ENCODE measurements at regions not wholly inside any gene's neighbourhood (a gene's known extent, or its start where the extent isn't known, plus 50 kb on each side); places are given as distances from the start of the nearest gene placed in this dataset.
A peak's percentile ranks its signal among the peaks of the same experiment; 100 is the strongest.

DNA sequence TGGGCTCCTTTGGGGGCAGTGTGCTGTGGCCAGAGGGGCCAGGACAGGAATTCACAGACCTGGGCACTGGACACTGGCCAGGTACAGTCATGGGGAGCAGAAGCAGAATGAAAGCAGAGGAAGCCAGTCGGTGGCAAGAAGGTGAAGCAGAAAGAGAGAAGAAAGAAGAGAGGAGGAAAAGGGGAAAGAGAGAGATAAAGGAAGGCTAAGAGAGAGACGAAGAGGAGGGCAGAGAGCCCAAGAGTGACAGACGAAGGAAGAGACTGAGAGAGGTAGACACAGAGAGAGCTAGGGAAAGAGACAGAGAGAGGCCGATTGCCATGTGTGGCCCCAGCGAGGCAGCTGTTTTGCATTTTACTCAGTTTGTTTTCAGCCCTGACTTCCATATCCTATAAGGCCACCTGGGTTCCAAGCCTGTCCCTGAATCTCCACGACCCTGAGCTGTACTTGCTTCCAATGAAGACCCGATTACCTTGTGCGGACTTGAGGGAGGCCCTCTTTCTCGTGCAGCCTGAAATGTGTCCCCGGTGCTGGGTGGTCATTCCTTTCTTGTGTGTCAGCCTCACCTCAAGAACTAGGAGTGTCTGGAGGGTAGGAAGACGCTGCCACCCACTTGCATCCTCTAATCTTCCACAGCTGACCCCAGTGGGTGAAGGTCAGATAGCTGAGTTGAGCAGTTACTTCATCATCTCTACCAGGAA lies 73.9 kb downstream of the LSM3 start:
- no peak for DNase-seq (ENCODE audit: extremely low spot score, insufficient read length, low read depth)
- no peak for FAIRE-seq

DNA sequence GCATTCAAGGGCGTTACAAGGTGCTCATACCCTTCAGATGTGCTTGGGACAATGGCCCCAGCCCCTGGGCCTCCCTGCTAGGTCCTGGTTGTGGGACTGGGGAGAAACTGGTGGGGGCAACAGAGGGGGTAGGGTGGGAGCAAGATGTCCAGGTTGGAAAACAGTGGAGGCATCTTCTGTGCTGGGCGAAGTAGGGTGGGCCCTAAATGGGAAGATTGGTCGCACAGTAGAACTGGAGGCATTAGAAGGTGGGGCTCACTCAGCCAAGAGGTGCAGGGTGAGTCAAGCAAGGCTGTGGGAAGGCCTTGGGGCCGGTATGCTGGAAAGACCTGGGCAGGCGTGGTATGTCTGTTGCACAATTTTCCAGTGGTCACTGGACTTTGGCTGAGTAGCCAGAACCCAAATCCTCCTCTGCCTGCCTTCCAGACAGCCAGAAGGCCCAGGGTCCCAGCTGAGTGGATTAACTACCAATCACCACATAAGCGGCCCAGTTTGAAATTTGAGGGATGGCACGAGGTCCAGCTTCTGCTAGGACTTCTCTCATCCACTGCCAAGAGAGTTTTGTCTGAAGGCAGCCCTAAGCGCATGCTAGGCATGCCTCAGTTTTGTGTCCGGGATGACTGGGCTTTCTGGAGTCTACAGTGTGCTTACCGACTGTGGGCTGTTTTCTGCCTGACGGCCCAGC lies 74.5 kb downstream of the LSM3 start:
- FAIRE-seq (no peak), DNase-seq (ENCODE audit: extremely low spot score, insufficient read length, low read depth) (no peak)

DNA sequence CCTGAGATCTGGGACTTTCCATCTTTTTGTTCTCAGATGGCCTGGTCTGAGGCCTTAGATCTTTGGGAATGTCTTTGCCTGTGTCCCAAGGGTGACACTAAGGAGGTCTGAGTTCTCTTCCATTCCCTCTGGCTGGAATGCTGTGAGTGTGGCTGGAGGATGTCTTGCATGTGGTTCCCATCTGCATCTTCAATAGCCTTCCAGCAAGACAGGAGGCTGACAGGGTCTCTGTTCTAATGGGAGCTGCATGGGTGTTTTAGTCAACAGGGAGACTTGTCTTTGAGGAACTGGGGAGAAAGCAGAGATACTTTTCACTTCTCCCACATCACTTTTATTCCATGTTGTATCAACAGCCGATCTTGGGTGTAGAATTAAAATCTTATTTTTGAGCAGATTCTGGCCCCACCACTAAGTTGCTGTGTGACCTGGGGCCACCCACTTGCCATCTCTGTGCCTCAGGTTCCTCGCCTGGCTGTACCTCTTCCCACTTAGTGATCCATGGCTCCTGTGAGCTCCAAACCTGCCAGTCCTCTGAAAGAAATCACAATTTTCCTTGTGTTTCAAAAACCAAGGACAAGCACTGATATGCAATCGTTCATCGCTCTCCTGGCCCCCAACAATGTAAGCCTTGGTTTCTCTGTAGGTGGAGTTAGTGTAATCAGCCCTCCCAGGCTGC lies 75.2 kb downstream of the LSM3 start:
- FAIRE-seq: no peak
- no peak for DNase-seq (ENCODE audit: extremely low spot score, insufficient read length, low read depth)

GRCh38 chr3:14254812-14255702 lies 76.4 kb downstream of the LSM3 start:
- DNase-seq (ENCODE audit: extremely low spot score, insufficient read length, low read depth) (no peak), FAIRE-seq (no peak)

DNA sequence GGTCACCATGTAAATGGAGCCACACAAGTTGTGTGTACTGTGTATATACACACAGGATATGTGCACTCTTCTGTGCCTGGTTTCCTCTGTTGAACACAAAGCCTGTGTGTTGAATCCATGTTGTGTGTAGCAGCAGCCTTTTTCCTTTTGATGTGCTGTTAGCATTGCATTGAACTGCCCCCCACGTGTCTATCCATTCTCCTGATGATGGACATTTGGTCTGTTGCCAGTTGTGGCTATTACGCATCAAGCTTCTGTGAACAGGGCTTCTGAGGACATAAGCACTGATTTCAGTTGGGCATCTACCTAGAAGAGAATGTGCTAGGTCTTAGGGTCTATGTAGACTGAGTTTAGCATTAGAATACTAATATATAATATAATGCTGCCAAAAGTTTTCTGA lies 77.4 kb downstream of the LSM3 start:
- DNase-seq (ENCODE audit: extremely low spot score, insufficient read length, low read depth) (no peak), FAIRE-seq (no peak)

- no peak for FAIRE-seq
- no peak for DNase-seq (ENCODE audit: extremely low spot score, insufficient read length, low read depth)
These were observed 78.1 kb downstream of the LSM3 start for GRCh38 chr3:14256561-14257342.

DNA sequence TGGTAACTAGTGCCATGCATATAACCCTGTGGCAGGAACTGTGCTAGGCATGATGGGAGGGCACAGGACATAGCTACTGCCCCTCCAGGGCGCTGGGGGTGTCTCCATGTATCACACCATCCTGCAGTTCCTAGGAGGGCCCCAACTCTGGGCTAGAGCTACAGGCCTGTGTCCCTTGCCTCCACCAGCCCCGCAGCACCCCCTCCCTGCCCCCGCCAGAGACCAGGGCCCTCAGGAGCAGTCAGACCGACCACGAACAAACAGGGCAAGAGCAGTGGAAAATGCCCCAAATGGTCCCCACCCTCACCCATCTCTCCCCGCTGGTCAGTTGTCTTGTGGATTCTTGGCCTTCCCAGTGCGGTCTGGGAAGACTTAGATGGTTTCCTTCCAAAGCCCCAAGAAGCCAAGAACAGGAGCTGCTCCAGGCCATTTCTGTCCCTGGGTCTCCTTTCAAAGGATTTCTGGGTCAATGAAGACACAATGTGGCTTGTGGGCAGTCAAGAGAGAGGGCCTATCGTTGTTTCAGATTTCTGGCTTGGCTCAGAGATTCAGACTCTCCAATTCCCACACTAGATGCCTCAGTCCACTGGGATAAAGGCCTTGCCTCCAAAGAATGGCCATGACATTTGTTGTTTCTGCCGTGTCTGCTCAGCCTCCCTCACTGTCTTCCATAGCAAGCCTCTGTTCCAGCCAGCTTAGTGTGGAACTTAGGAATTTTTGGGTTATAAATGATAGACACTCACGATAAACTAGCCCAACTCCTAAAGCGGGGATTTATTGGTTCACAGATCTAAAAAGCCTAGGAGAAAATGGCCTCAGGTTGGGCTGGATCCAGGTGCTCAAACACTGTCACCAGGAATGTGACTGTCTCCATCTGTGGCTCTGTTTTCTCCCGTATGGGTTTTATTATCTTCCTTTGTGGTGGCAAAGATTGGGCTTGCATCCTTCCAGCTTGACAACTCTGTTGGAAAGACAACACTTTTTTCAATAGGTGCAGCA lies 80.6 kb downstream of the LSM3 start:
- no peak for FAIRE-seq
- DNase-seq (ENCODE audit: extremely low spot score, insufficient read length, low read depth): no peak

DNA sequence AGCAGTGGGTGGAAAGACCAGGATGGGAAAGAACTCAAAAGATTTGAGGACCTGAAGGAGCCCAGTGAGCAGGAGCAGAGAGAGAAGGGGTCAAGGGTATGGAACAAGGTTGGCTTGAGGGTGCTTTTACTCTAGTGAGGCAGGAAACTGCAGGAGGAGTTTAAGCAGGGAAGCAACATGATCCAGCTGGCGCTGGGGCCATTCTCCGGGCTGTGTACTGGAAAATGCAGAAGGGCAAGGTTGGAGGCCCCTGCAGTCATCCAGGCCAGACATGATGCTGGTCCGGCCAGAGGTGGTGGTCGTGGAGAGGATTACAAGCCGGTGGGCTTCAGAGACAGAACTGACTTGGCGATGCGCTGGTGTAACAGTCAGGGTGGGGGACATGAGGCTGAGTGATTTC lies 81.8 kb downstream of the LSM3 start:
- DNase-seq (ENCODE audit: extremely low spot score, insufficient read length, low read depth) (no peak), FAIRE-seq (no peak)

GRCh38 chr3:14261229-14261628 lies 82.6 kb downstream of the LSM3 start:
- DNase-seq (ENCODE audit: extremely low spot score, insufficient read length, low read depth) (peak; percentile 64), FAIRE-seq (peak; percentile 72)

DNA sequence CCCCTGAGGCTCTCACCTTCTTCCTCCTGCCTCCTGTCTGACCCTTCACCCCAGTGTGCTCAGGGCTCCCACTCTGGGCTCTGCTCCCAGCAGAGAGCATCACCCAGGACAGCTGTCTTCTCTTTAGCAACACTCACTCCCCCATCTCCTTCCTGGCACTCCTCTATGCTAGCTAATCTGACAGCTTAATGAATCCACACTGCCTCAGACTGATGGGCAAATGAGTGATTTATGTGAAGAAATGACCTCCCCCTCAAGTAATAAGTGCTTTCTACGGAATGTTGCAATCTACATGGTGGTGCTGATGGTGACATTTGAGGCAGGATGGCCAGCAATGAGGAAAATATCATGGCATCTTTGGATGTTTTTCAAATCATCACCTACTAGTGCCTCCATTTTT lies 83.6 kb downstream of the LSM3 start:
- DNase-seq (ENCODE audit: extremely low spot score, insufficient read length, low read depth) (no peak), FAIRE-seq (no peak)

GRCh38 chr3:14262867-14263266 lies 84.2 kb downstream of the LSM3 start:
- FAIRE-seq (no peak), DNase-seq (ENCODE audit: extremely low spot score, insufficient read length, low read depth) (no peak)

DNA sequence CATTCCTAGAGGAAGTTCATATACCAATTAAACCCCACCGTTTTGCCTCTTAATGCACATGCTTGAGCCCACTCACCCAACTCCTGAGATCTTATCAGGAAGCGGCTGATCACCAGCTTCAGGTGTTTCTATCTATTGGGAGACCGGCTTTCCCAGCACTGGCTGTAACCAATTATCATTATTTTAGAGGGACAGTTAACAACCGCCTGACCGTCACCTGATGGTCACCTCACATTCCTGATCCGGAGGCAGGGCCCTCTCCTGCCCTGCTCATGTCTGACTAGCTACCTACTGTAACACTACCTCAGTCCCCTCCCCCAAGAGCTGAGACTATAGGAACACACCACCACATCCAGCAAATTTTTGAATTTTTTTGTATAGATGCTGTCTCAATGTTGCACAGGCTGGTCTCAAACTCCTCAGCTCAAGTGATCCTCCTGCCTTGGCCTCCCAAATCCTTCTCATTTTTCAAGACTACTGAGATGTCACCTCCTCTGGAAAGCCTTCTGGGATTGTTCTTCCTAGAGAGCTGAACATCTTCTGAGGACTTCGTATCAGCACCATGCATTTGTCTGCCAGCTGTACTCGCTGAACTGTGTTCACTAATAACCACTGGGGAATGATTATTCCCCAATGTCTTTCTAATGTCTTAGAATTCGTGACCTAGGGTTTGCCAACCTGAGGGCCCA lies 84.8 kb downstream of the LSM3 start:
- DNase-seq (ENCODE audit: extremely low spot score, insufficient read length, low read depth) (no peak), FAIRE-seq (no peak)

- FAIRE-seq: no peak
- no peak for DNase-seq (ENCODE audit: extremely low spot score, insufficient read length, low read depth)
These were observed 86.8 kb downstream of the LSM3 start for GRCh38 chr3:14265246-14265962.

- no peak for FAIRE-seq
These were observed 87.7 kb downstream of the LSM3 start for GRCh38 chr3:14266361-14266760.

DNA sequence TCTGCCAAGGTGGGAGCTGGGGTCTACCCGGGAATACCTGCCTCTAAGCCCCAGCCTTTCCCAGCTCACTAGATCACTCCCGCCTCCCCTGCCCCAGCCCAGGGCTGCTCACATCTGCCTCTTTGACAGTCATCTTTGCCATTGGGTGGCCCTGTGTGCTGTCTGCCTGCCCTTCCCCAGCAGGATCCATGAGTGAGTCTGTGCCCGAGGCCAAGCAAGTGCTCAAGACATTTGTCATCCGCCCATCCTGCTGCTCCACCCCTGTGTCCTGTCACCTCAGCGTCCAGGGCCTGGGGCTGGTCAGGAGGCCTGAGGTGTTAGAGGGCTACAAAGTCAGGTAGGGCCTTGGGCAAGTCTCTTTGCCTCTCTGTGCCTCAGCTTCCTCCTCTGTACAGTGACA lies 89.4 kb downstream of the LSM3 start:
- no peak for DNase-seq (ENCODE audit: extremely low spot score, insufficient read length, low read depth)
- FAIRE-seq: no peak

More at GRCh38 chr3:14266361-14266760, 87.7 kb downstream of the LSM3 start:
- DNase-seq (ENCODE audit: extremely low spot score, insufficient read length, low read depth): no peak

DNA sequence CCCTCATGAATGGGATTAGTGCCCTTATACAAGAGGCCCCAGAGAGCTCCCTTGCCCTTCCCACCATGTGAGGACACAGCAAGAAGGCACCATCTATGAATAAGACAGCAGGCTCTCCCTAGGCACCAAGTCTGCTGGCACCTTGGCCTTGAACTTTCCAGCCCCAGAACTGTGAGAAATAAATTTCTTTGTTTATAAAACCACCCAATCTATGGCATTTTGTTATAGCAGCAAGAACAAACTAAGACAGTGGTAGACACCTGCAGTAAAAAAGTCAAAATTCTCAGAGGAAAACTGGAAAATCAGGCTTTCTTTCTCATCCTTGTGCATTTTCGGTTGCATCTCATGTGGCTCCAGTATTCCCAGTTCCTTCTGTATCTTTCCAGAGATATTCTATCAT lies 90.3 kb downstream of the LSM3 start:
- FAIRE-seq: no peak
- no peak for DNase-seq (ENCODE audit: extremely low spot score, insufficient read length, low read depth)
